MM.1S (cell line): ENCODE measurements at regions not wholly inside any gene's neighbourhood (a gene's known extent, or its start where the extent isn't known, plus 50 kb on each side); places are given as distances from the start of the nearest gene placed in this dataset.

Source experiments
- DNase-seq: peaks from one replicate; pipeline ENCODE4 v3.0.0-alpha.2; 2015
- H2AFZ ChIP-seq: fragments of 300-600 bp; sonication (generic); 2 replicates; pipeline ENCODE4 v1.6.0; 2016; ENCODE audit warnings: antibody characterized with exemption, low read length
- H3F3A ChIP-seq: fragments of 300-600 bp; sonication (generic); 2 replicates; pipeline ENCODE4 v1.6.1; 2016; ENCODE audit warnings: mild to moderate bottlenecking, antibody characterized with exemption, low read length, moderate library complexity, mixed read lengths; ENCODE audit not compliant: insufficient read depth
- H3K27ac ChIP-seq: fragments of 300-600 bp; sonication (generic); 2 replicates; pipeline ENCODE4 v1.5.1; 2016; ENCODE audit warnings: mild to moderate bottlenecking, low read length
- H3K27me3 ChIP-seq: fragments of 300-600 bp; sonication (generic); replicated peaks from 2 replicates; pipeline ENCODE4 v1.6.0; 2016; ENCODE audit warnings: low read length; ENCODE audit not compliant: insufficient read depth
- H3K36me3 ChIP-seq: fragments of 300-600 bp; sonication (generic); replicated peaks from 2 replicates; pipeline ENCODE4 v1.6.1; 2016; ENCODE audit warnings: mild to moderate bottlenecking, low read length, mixed read lengths; ENCODE audit not compliant: insufficient read depth
- H3K4me1 ChIP-seq: fragments of 300-600 bp; sonication (generic); 2 replicates; pipeline ENCODE4 v1.6.1; 2016; ENCODE audit warnings: low read length, mixed read lengths
- H3K4me2 ChIP-seq: fragments of 300-600 bp; sonication (generic); 2 replicates; pipeline ENCODE4 v1.6.0; 2016; ENCODE audit warnings: low read depth, low read length
- H3K4me3 ChIP-seq: fragments of 300-600 bp; sonication (generic); 2 replicates; pipeline ENCODE4 v1.5.1; 2016; ENCODE audit warnings: low read length, mixed read lengths
- H3K79me2 ChIP-seq: fragments of 300-600 bp; sonication (generic); 2 replicates; pipeline ENCODE4 v1.6.1; 2016; ENCODE audit warnings: mixed run types, low read length, mixed read lengths
- H3K9ac ChIP-seq: fragments of 300-600 bp; sonication (generic); 2 replicates; pipeline ENCODE4 v1.6.1; 2016; ENCODE audit warnings: low read length, mixed read lengths
- H3K9me2 ChIP-seq: fragments of 300-600 bp; sonication (generic); replicated peaks from 2 replicates; pipeline ENCODE4 v1.6.1; 2016; ENCODE audit warnings: mild to moderate bottlenecking, low read length, mixed read lengths; ENCODE audit not compliant: insufficient read depth
- H3K9me3 ChIP-seq: fragments of 300-600 bp; sonication (generic); replicated peaks from 2 replicates; pipeline ENCODE4 v1.6.1; 2016; ENCODE audit warnings: mild to moderate bottlenecking, low read length, mixed read lengths; ENCODE audit not compliant: insufficient read depth
- H4K20me1 ChIP-seq: fragments of 300-600 bp; sonication (generic); 2 replicates; pipeline ENCODE4 v1.6.1; 2016; ENCODE audit warnings: mild to moderate bottlenecking, low read length, moderate library complexity, mixed read lengths; ENCODE audit not compliant: insufficient read depth
- EZH2 ChIP-seq: fragments of 300-600 bp; sonication (generic); optimal IDR thresholded peaks from 2 replicates; pipeline ENCODE3; 2017; ENCODE audit warnings: low read depth, mild to moderate bottlenecking, antibody characterized with exemption, low read length, mixed read lengths
- EZH2phosphoT487 ChIP-seq: fragments of 300-600 bp; sonication (generic); IDR thresholded peaks from 2 replicates; pipeline ENCODE4 v1.6.1; 2018; ENCODE audit warnings: antibody characterized with exemption, low read length
- TF ChIP-seq, protein P1 (sequence below): fragments of 300-600 bp; sonication (generic); IDR thresholded peaks from 2 replicates; pipeline ENCODE4 v1.5.1; 2016; ENCODE audit warnings: antibody characterized with exemption, low read length, mixed read lengths

DNA sequence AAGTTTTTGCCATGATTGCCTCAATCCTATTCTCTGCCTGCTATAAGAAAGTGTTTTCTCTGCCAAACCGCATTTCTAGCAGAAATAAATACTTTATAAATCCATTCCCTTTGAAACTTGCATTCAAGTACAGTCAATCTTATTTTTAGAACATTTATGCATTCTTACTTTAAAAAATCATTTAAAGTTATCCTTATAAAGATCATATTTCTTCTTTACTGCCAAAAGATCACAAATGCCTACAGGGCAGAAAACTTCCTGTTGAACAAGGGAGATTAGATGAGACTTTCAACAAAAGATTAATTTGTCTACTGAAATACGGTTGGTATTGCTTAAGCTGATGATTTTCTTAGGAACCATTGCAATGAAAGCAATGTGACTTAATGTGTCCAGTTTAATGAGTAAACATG lies 207.2 kb upstream of the SLIT2 start:
- H3K9me3 ChIP-seq: no peaks in the 10 kb centered on the region
- no peaks in the 10 kb centered on the region for H3K9me2 ChIP-seq
- no peaks in the 10 kb centered on the region for H4K20me1 ChIP-seq
- H3K27me3 ChIP-seq: no peaks in the 10 kb centered on the region
- no peak overlapping the region for H3K9ac ChIP-seq
- no peak overlapping the region for H3K4me3 ChIP-seq
- H3K4me1 ChIP-seq: no peaks in the 10 kb centered on the region
- H3K36me3 ChIP-seq: no peaks in the 10 kb centered on the region
- no peak overlapping the region for H3K27ac ChIP-seq
- H3K79me2 ChIP-seq: no peaks in the 10 kb centered on the region
- no peak overlapping the region for H2AFZ ChIP-seq
- no peak for DNase-seq
- no peaks in the 10 kb centered on the region for H3F3A ChIP-seq
- no peak overlapping the region for H3K4me2 ChIP-seq
- TF ChIP-seq EZH2 (no peak), EZH2phosphoT487 (no peak)
- TF ChIP-seq, protein P1, sequence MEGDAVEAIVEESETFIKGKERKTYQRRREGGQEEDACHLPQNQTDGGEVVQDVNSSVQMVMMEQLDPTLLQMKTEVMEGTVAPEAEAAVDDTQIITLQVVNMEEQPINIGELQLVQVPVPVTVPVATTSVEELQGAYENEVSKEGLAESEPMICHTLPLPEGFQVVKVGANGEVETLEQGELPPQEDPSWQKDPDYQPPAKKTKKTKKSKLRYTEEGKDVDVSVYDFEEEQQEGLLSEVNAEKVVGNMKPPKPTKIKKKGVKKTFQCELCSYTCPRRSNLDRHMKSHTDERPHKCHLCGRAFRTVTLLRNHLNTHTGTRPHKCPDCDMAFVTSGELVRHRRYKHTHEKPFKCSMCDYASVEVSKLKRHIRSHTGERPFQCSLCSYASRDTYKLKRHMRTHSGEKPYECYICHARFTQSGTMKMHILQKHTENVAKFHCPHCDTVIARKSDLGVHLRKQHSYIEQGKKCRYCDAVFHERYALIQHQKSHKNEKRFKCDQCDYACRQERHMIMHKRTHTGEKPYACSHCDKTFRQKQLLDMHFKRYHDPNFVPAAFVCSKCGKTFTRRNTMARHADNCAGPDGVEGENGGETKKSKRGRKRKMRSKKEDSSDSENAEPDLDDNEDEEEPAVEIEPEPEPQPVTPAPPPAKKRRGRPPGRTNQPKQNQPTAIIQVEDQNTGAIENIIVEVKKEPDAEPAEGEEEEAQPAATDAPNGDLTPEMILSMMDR: no peak

DNA sequence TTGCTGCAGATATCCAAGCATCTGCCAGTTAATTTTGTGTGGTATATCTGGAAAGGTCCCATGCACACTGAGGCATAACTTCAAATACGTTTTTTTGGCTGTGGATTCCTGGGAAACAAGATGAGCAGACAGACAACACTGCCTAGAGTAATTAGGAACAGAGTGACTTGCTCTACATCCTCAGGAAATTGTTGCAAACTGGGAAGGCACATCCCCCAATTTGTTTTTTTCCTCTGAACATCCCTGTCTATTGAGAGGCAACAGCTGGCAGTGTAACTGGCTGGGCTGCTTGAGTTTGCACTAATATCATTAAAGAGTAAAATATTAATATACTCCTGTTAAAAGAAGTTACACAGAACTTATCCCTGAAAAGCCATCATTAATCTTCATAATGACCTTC lies 207.7 kb upstream of the SLIT2 start:
- H3K79me2 ChIP-seq: no peaks in the 10 kb centered on the region
- no peaks in the 10 kb centered on the region for H3K9me3 ChIP-seq
- H2AFZ ChIP-seq: no peak overlapping the region
- no peak overlapping the region for H3K9ac ChIP-seq
- TF ChIP-seq EZH2phosphoT487: no peak
- TF ChIP-seq EZH2: no peak
- TF ChIP-seq, protein P1: no peak
- no peaks in the 10 kb centered on the region for H3K36me3 ChIP-seq
- H3K4me1 ChIP-seq: no peaks in the 10 kb centered on the region
- no peaks in the 10 kb centered on the region for H4K20me1 ChIP-seq
- no peaks in the 10 kb centered on the region for H3K9me2 ChIP-seq
- no peaks in the 10 kb centered on the region for H3K27me3 ChIP-seq
- H3K27ac ChIP-seq: no peak overlapping the region
- H3K4me2 ChIP-seq: no peak overlapping the region
- no peak overlapping the region for H3K4me3 ChIP-seq
- no peaks in the 10 kb centered on the region for H3F3A ChIP-seq
- no peak for DNase-seq

DNA sequence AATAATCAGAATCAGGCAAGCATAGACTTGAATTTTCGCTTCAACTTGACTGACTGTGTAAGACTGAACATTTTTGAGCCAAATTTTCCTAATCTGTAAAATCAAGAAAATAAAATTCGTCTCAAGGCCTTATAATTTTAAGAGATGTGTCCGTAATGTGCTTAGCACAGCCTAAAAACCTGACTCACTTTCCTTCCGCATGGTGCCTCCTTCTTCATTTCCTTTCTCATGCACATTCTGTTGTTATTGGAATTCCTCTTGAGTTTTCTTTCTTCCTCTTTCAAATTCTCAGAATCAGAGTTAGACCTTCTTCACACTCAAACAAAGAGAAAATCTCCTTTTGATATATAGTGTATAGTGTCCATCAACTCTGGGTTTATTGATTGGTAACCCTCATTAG lies 208.9 kb upstream of the SLIT2 start:
- Histone ChIP-seq H3K36me3 (no peaks in the 10 kb centered on the region), H3K9ac (no peak overlapping the region), H3F3A (no peaks in the 10 kb centered on the region), H3K4me3 (no peak overlapping the region), H3K9me2 (no peaks in the 10 kb centered on the region), H3K27ac (no peak overlapping the region), H3K9me3 (no peaks in the 10 kb centered on the region), H3K27me3 (no peaks in the 10 kb centered on the region), H2AFZ (no peak overlapping the region), H4K20me1 (no peaks in the 10 kb centered on the region), H3K4me1 (no peaks in the 10 kb centered on the region), H3K4me2 (no peak overlapping the region), H3K79me2 (no peaks in the 10 kb centered on the region)
- no peak for DNase-seq
- TF ChIP-seq EZH2phosphoT487: no peak
- no peak for TF ChIP-seq EZH2
- TF ChIP-seq, protein P1: no peak
